ENCODE measurements at regions not wholly inside any gene's neighbourhood (a gene's known extent, or its start where the extent isn't known, plus 50 kb on each side); places are given as distances from the start of the nearest gene placed in this dataset.
"Not testable (repeated sequence)": the region's sequence is repeated elsewhere in the genome, so short reads cannot be mapped to it uniquely, and the experiment has no call there.

DNA sequence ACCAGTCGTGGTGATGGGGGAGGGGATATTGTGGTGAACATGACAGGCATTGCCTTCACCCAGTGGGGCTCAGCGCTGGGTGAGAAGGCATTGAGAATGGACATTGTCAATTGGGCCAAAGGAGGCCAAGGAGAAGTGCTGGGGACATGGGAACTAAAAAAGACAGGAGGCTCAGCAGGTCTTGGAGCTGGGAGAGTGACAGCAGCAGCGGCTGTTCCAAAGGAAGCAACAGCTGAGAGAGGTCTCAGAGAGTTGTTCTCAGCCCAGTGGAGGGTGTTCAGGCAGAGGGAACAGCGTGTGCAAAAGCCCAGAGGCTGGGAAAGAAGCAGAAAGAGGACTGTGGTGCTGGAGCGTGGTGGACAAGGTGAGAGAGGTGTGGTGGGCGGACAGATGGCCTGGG, 56.6 kb upstream of the ASNS start:
- H3K4me1 ChIP-seq (ENCODE audit: control insufficient read depth, low read depth, low read length); H3K9ac ChIP-seq (ENCODE audit: low read length); H3K9me3 ChIP-seq (ENCODE audit: control insufficient read depth, low read depth, low read length); H3K36me3 ChIP-seq (ENCODE audit: control insufficient read depth, low read depth, low read length); H3K4me3 ChIP-seq (ENCODE audit: low read length); H3K27ac ChIP-seq (ENCODE audit: low read length); H3K27me3 ChIP-seq (ENCODE audit: control insufficient read depth, insufficient read depth, low read length): not testable (repeated sequence)

DNA sequence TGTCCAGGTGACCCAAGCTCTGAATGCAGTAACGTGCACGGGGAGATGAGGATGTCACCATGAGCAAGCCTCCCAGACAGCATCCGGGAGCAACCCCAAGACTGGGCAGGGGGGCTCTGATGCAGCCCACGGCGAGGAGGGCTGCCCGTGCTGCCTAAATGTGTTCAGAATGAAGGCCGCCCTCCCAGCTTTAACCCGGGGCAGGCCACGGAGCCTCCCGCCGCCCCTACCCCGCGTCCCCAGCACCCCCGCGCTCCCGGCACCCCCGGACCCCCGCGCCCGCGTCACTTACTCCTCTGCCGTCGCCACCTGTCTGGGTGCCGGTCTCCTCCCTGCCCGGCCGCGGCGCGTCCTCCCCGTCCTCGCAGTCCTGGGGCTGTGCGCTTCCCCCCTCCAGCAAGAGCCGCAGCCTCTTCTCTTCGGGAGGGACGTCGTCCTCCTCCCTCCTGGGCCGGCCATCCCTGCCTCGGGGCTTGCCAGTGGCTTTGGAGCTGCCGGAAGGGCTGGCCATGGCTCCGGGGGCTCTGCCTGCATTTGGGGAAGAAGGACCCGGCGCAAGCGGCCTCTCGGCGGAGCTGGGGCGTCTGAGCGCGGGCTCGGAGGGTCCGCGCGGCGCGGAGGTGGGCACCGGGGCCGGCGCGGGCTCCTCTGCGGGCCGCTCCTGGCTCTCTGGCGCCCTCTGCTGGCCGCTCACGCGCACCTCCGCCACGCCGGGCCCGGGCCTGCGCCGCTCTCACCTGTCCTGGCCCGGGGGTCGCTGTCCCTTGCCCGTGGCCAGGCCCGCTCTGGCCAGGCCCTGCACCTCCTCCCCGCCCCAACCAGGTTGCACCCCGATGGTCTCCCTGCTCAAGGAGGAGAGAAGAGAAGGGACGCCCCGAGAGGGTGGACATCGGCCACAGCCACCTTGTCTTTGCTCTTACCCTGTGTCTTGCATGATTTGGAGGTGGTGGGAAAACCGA, 55.9 kb upstream of the ASNS start:
- not testable (repeated sequence) for H3K9ac ChIP-seq (ENCODE audit: low read length); H3K27me3 ChIP-seq (ENCODE audit: control insufficient read depth, insufficient read depth, low read length); H3K27ac ChIP-seq (ENCODE audit: low read length); H3K9me3 ChIP-seq (ENCODE audit: control insufficient read depth, low read depth, low read length); H3K36me3 ChIP-seq (ENCODE audit: control insufficient read depth, low read depth, low read length); H3K4me1 ChIP-seq (ENCODE audit: control insufficient read depth, low read depth, low read length)
- H3K4me3 ChIP-seq (ENCODE audit: low read length) = peak overlapping the region; percentile 48

All from iPS-18a (cell line).